NCI-H2171 treated with DMSO at 0.1 percent for 48 hours (cell line): ENCODE measurements at regions not wholly inside any gene's neighbourhood (a gene's known extent, or its start where the extent isn't known, plus 50 kb on each side); places are given as distances from the start of the nearest gene placed in this dataset.

Experiments used
- DNase-seq: peaks from one replicate; lab custom pipeline; 2025; lab: John Stamatoyannopoulos, UW

- DNase-seq = no peak
Observed at GRCh38 chr15:95252404-95252803, 1021.0 kb downstream of the MCTP2 start.

- no peak for DNase-seq
Observed at GRCh38 chr15:95254263-95254662, 1022.9 kb downstream of the MCTP2 start.

GRCh38 chr15:95259513-95259912 lies 1028.2 kb downstream of the MCTP2 start:
- peak; percentile 33 for DNase-seq

GRCh38 chr15:95259965-95260364 lies 1028.6 kb downstream of the MCTP2 start:
- DNase-seq = no peak

- no peak for DNase-seq
Observed at GRCh38 chr15:95260856-95261255, 1029.5 kb downstream of the MCTP2 start.

- DNase-seq = no peak
Observed at GRCh38 chr15:95261546-95261945, 1030.2 kb downstream of the MCTP2 start.

GRCh38 chr15:95261968-95262367 lies 1030.6 kb downstream of the MCTP2 start:
- DNase-seq = no peak

GRCh38 chr15:95262866-95263564 lies 1031.7 kb downstream of the MCTP2 start:
- no peak for DNase-seq

GRCh38 chr15:95263751-95264150 lies 1032.4 kb downstream of the MCTP2 start:
- no peak for DNase-seq

GRCh38 chr15:95265419-95265997 lies 1034.1 kb downstream of the MCTP2 start:
- no peak for DNase-seq

- no peak for DNase-seq
Observed at GRCh38 chr15:95266451-95267061, 1035.2 kb downstream of the MCTP2 start.

GRCh38 chr15:95267481-95267880 lies 1036.1 kb downstream of the MCTP2 start:
- DNase-seq = no peak

GRCh38 chr15:95269242-95270183 lies 1038.2 kb downstream of the MCTP2 start:
- DNase-seq = no peak

- DNase-seq = no peak
Observed at GRCh38 chr15:95274101-95274500, 1042.7 kb downstream of the MCTP2 start.

- no peak for DNase-seq
Observed at GRCh38 chr15:95277266-95277665, 1045.9 kb downstream of the MCTP2 start.

- DNase-seq = no peak
Observed at GRCh38 chr15:95278532-95279245, 1047.3 kb downstream of the MCTP2 start.

- DNase-seq = no peak
Observed at GRCh38 chr15:95279277-95280019, 1048.1 kb downstream of the MCTP2 start.

- no peak for DNase-seq
Observed at GRCh38 chr15:95280711-95281110, 1049.3 kb downstream of the MCTP2 start.

GRCh38 chr15:95281470-95281869 lies 1049.0 kb upstream of the NR2F2 start:
- DNase-seq = no peak

GRCh38 chr15:95284492-95284891 lies 1046.0 kb upstream of the NR2F2 start:
- DNase-seq = no peak

- DNase-seq = no peak
Observed at GRCh38 chr15:95284933-95285421, 1045.5 kb upstream of the NR2F2 start.
